HCT116 (cell line): ENCODE measurements at regions not wholly inside any gene's neighbourhood (a gene's known extent, or its start where the extent isn't known, plus 50 kb on each side); places are given as distances from the start of the nearest gene placed in this dataset.
A peak's percentile ranks its signal among the peaks of the same experiment; 100 is the strongest.

ENCODE experiments used
- ATAC-seq: fragments of 200-7000 bp; cut with Tn5 transposase; 2 replicates; pipeline ENCODE4 v1.9.1; 2020; ENCODE audit warnings: mild to moderate bottlenecking, moderate library complexity
- BruUV-seq: library from RNA; stranded (reverse); fragments of 400-500 nt; replicated peaks from 2 replicates; lab custom pipeline; 2021; lab: Mats Ljungman, UMichigan
- CTCF ChIA-PET: fragments of 300-600 bp; sonication (Branson Sonifier 250); formaldehyde crosslinking; loops from one replicate; lab custom pipeline; 2021; ENCODE audit warnings: antibody characterized with exemption; lab: Charles Lee
- POLR2A ChIA-PET: fragments of 300-600, 350-600 bp; sonication (Branson Sonifier 250); formaldehyde crosslinking; loops from one replicate; lab custom pipeline; 2021; ENCODE audit warnings: antibody characterized with exemption; lab: Charles Lee
- RAD21 ChIA-PET, 2 experiments: fragments of 300-600 bp; sonication (Branson Sonifier 250); formaldehyde crosslinking; loops; one replicate each; lab custom pipeline; 2023; ENCODE audit warnings: low total read pairs in 2 of 2; ENCODE audit not compliant: uncharacterized antibody in 2 of 2, unreplicated experiment in 2 of 2, low non-redundant PET in 1 of 2; lab: Charles Lee
- DNase-seq: peaks from one replicate; pipeline ENCODE4 v3.0.0-alpha.2; 2010; ENCODE audit warnings: low read depth, low spot score
- H2AFZ ChIP-seq: fragments of 200-600 bp; shearing (Covaris generic), sonication (generic); 2 replicates; pipeline ENCODE4 v1.6.1; 2017; ENCODE audit warnings: low read depth, mixed run types, mixed read lengths, antibody characterized with exemption, low read length; ENCODE audit not compliant: poor library complexity, severe bottlenecking
- H3K27ac ChIP-seq: 2 replicates; pipeline ENCODE4 v1.5.1; 2012; ENCODE audit warnings: low read depth, low read length
- H3K27me3 ChIP-seq: fragments of 200-600 bp; sonication (generic); 2 replicates; pipeline ENCODE4 v1.6.1; 2016; ENCODE audit warnings: mixed run types, low read length, mixed read lengths; ENCODE audit not compliant: insufficient read depth
- H3K36me3 ChIP-seq, 2 experiments: fragments of 200-500 bp in 1 of 2; fragments of 200-600 bp in 1 of 2; sonication (Bioruptor generic) in 1 of 2; sonication (generic) in 1 of 2; 2 replicates each; pipeline versions ENCODE4 v1.5.1 to v1.6.1; 2014 to 2016; ENCODE audit warnings: low read length in 2 of 2, inconsistent platforms in 1 of 2, mixed read lengths in 1 of 2, mixed run types in 1 of 2; ENCODE audit not compliant: insufficient read depth in 2 of 2, control insufficient read depth in 1 of 2
- H3K4me1 ChIP-seq, 2 experiments: fragments of 200-600 bp in 1 of 2; sonication (generic) in 1 of 2; 2 replicates each; pipeline versions ENCODE4 v1.5.1 to v1.6.1; 2012 to 2017; ENCODE audit warnings: low read length in 2 of 2, inconsistent platforms in 1 of 2, mild to moderate bottlenecking in 1 of 2, mixed read lengths in 1 of 2, mixed run types in 1 of 2, moderate library complexity in 1 of 2; ENCODE audit not compliant: insufficient read depth in 2 of 2, control insufficient read depth in 1 of 2
- H3K4me2 ChIP-seq: fragments of 200-600 bp; sonication (generic); 2 replicates; pipeline ENCODE4 v1.6.1; 2017; ENCODE audit warnings: mixed run types, low read length, mixed read lengths
- H3K4me3 ChIP-seq, 2 experiments: fragments of 200-600 bp in 1 of 2; sonication (generic) in 1 of 2; replicated peaks in 1 of 2; 2 replicates each; pipeline ENCODE4 v1.5.1; 2011 to 2016; ENCODE audit warnings: low read length in 2 of 2, control low read depth in 1 of 2, low read depth in 1 of 2, mild to moderate bottlenecking in 1 of 2, mixed read lengths in 1 of 2, mixed run types in 1 of 2
- H3K79me2 ChIP-seq: fragments of 200-600 bp; sonication (generic); 2 replicates; pipeline ENCODE4 v1.6.1; 2017; ENCODE audit warnings: mild to moderate bottlenecking, mixed run types, low read length, moderate library complexity, mixed read lengths; ENCODE audit not compliant: insufficient read depth
- H3K9ac ChIP-seq: fragments of 200-600 bp; sonication (generic); 2 replicates; pipeline ENCODE4 v1.6.1; 2016; ENCODE audit warnings: low read length, mixed read lengths
- H3K9me2 ChIP-seq: fragments of 200-600 bp; sonication (generic), shearing (Covaris generic); 2 replicates; pipeline ENCODE4 v1.6.1; 2017; ENCODE audit warnings: mixed run types, mild to moderate bottlenecking, moderate library complexity; ENCODE audit not compliant: insufficient read depth
- H3K9me3 ChIP-seq, 2 experiments: fragments of 200-500 bp in 1 of 2; fragments of 200-600 bp in 1 of 2; sonication (Bioruptor generic) in 1 of 2; sonication (generic) in 1 of 2; 2 replicates each; pipeline ENCODE4 v1.6.1; 2014 to 2017; ENCODE audit warnings: low read length in 2 of 2, mixed read lengths in 2 of 2, inconsistent platforms in 1 of 2, low read depth in 1 of 2, mild to moderate bottlenecking in 1 of 2, mixed run types in 1 of 2, moderate library complexity in 1 of 2; ENCODE audit not compliant: control insufficient read depth in 1 of 2, insufficient read depth in 1 of 2
- H4K20me1 ChIP-seq: fragments of 200-600 bp; sonication (generic), shearing (Covaris generic); 2 replicates; pipeline ENCODE4 v1.6.1; 2017; ENCODE audit warnings: mixed run types, mild to moderate bottlenecking, moderate library complexity; ENCODE audit not compliant: insufficient read depth
- EZH2phosphoT487 ChIP-seq: fragments of 200-600 bp; IDR thresholded peaks from 2 replicates; pipeline ENCODE4 v1.6.1; 2018; ENCODE audit warnings: antibody characterized with exemption, borderline replicate concordance
- FOSL1 ChIP-seq: IDR thresholded peaks from 2 replicates; pipeline ENCODE4 v1.6.1; 2012; ENCODE audit warnings: low read depth
- POLR2A ChIP-seq: IDR thresholded peaks from 2 replicates; pipeline ENCODE4 v1.7.0; 2011; ENCODE audit warnings: borderline replicate concordance; ENCODE audit not compliant: insufficient read depth, insufficient read length; ENCODE audit errors: extremely low read depth
- POLR2AphosphoS5 ChIP-seq: IDR thresholded peaks from 2 replicates; pipeline ENCODE4 v1.6.1; 2011; ENCODE audit warnings: mild to moderate bottlenecking, low read depth, low read length, moderate library complexity
- RAD21 ChIP-seq: IDR thresholded peaks from 2 replicates; pipeline ENCODE4 v1.6.1; 2012; ENCODE audit warnings: low read depth, mild to moderate bottlenecking
- SIN3A ChIP-seq: IDR thresholded peaks from 2 replicates; pipeline ENCODE4 v1.6.1; 2012; ENCODE audit warnings: low read depth
- SP1 ChIP-seq: IDR thresholded peaks from 2 replicates; pipeline ENCODE4 v1.6.1; 2012; ENCODE audit warnings: low read depth
- SRF ChIP-seq: IDR thresholded peaks from 2 replicates; pipeline ENCODE4 v1.6.1; 2012; ENCODE audit warnings: low read depth
- TCF7L2 ChIP-seq: IDR thresholded peaks from 2 replicates; pipeline ENCODE4 v1.7.0; 2011; ENCODE audit warnings: borderline replicate concordance, inconsistent platforms; ENCODE audit not compliant: insufficient read depth, insufficient read length; ENCODE audit errors: extremely low read depth
- ZFX ChIP-seq: fragments of 450-650 bp; IDR thresholded peaks from 2 replicates; pipeline ENCODE4 v1.6.1; 2017
- intact Hi-C: fragments of 100-400 bp; cut with micrococcal nuclease; formaldehyde crosslinking; loops from 2 replicates; pipeline ENCODE4 v1.10.0; 2022
- TF ChIP-seq, protein P1 (sequence below): IDR thresholded peaks from 2 replicates; pipeline ENCODE4 v1.6.1; 2012
- TF ChIP-seq, protein P2 (sequence below), 3 experiments: fragments of 200-600 bp in 1 of 3; sonication (generic) in 1 of 3; IDR thresholded peaks in 2 of 3; conservative IDR thresholded peaks in 1 of 3; 2 replicates each; pipeline ENCODE4 v1.5.1; 2012 to 2017; ENCODE audit warnings: low read depth in 2 of 3, low read length in 2 of 3, antibody characterized with exemption in 1 of 3, borderline replicate concordance in 1 of 3, control low read depth in 1 of 3, mild to moderate bottlenecking in 1 of 3, mixed read lengths in 1 of 3, mixed run types in 1 of 3, moderate library complexity in 1 of 3; ENCODE audit not compliant: insufficient read depth in 1 of 3
- TF ChIP-seq, protein P3 (sequence below): IDR thresholded peaks from 2 replicates; pipeline ENCODE4 v1.6.1; 2011; ENCODE audit warnings: mild to moderate bottlenecking, low read length, moderate library complexity; ENCODE audit not compliant: insufficient replicate concordance; ENCODE audit errors: extremely low read depth
- TF ChIP-seq, protein P4 (sequence below): IDR thresholded peaks from 2 replicates; pipeline ENCODE4 v1.6.1; 2012

DNA sequence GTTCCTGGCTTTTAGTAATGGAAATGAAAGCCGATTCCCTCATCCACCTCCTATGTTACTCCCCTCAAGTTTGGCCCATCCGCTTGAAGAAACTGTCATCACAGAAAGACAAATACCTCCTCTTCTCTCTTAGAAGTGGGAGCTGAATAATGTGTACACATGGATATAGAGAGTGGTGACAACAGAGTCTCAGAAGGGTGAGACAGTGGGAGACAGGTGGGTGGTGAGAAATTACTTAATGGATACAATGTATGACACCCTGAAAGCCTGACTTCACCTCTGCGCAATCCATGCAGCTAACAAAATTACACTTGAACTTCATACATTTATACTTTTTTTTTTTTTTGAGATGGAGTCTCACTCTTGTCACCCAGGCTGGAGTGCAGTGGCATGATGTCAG is 217.5 kb downstream of the SKIDA1 start:
- no peaks in the 10 kb centered on the region for H3K36me3 ChIP-seq
- ChIA-PET RAD21 (no interaction called here), CTCF (no interaction called here), POLR2A (no interaction called here)
- ATAC-seq (no peak), DNase-seq (no peak)
- no peaks in the 10 kb centered on the region for H3K27me3 ChIP-seq
- intact Hi-C loops = no loop called here
- no peaks in the 10 kb centered on the region for H4K20me1 ChIP-seq
- H3K4me2 ChIP-seq = no peak overlapping the region
- H3K4me3 ChIP-seq = no peak overlapping the region
- peak overlapping the region; percentile 32 for H2AFZ ChIP-seq
- no TSS peak for BruUV-seq
- H3K9me2 ChIP-seq = no peaks in the 10 kb centered on the region
- H3K79me2 ChIP-seq = no peaks in the 10 kb centered on the region
- peaks cover 11 to 26% of the 10 kb centered on the region in 2 experiments; a peak in 3 of 4 replicates for H3K4me1 ChIP-seq
- no peak for TF ChIP-seq SP1
- TF ChIP-seq EZH2phosphoT487 = no peak
- TF ChIP-seq, protein P1, sequence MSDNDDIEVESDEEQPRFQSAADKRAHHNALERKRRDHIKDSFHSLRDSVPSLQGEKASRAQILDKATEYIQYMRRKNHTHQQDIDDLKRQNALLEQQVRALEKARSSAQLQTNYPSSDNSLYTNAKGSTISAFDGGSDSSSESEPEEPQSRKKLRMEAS = no peak
- TF ChIP-seq SRF = no peak
- TF ChIP-seq POLR2AphosphoS5 = no peak
- TF ChIP-seq, protein P2, sequence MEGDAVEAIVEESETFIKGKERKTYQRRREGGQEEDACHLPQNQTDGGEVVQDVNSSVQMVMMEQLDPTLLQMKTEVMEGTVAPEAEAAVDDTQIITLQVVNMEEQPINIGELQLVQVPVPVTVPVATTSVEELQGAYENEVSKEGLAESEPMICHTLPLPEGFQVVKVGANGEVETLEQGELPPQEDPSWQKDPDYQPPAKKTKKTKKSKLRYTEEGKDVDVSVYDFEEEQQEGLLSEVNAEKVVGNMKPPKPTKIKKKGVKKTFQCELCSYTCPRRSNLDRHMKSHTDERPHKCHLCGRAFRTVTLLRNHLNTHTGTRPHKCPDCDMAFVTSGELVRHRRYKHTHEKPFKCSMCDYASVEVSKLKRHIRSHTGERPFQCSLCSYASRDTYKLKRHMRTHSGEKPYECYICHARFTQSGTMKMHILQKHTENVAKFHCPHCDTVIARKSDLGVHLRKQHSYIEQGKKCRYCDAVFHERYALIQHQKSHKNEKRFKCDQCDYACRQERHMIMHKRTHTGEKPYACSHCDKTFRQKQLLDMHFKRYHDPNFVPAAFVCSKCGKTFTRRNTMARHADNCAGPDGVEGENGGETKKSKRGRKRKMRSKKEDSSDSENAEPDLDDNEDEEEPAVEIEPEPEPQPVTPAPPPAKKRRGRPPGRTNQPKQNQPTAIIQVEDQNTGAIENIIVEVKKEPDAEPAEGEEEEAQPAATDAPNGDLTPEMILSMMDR (IDR thresholded peaks at IDR 0.05 in 2 of 3, conservative IDR thresholded peaks at IDR 0.05 in 1 of 3; ENCODE audit: borderline replicate concordance in 1 of 3, insufficient read depth in 1 of 3, low read depth in 2 of 3, low read length in 2 of 3) = no peak
- no peak for TF ChIP-seq RAD21
- no peak for TF ChIP-seq ZFX
- TF ChIP-seq TCF7L2 = no peak
- TF ChIP-seq SIN3A = no peak
- TF ChIP-seq FOSL1 = no peak
- no peak for TF ChIP-seq POLR2A
- TF ChIP-seq, protein P3, sequence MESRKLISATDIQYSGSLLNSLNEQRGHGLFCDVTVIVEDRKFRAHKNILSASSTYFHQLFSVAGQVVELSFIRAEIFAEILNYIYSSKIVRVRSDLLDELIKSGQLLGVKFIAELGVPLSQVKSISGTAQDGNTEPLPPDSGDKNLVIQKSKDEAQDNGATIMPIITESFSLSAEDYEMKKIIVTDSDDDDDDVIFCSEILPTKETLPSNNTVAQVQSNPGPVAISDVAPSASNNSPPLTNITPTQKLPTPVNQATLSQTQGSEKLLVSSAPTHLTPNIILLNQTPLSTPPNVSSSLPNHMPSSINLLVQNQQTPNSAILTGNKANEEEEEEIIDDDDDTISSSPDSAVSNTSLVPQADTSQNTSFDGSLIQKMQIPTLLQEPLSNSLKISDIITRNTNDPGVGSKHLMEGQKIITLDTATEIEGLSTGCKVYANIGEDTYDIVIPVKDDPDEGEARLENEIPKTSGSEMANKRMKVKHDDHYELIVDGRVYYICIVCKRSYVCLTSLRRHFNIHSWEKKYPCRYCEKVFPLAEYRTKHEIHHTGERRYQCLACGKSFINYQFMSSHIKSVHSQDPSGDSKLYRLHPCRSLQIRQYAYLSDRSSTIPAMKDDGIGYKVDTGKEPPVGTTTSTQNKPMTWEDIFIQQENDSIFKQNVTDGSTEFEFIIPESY = no peak
- TF ChIP-seq, protein P4, sequence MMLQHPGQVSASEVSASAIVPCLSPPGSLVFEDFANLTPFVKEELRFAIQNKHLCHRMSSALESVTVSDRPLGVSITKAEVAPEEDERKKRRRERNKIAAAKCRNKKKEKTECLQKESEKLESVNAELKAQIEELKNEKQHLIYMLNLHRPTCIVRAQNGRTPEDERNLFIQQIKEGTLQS = no peak
- H3K9me3 ChIP-seq = no peaks in the 10 kb centered on the region
- H3K9ac ChIP-seq = no peak overlapping the region
- no peak overlapping the region for H3K27ac ChIP-seq
